GM20431 (cell line): ENCODE measurements at regions not wholly inside any gene's neighbourhood (a gene's known extent, or its start where the extent isn't known, plus 50 kb on each side); places are given as distances from the start of the nearest gene placed in this dataset.
"Not testable (repeated sequence)": the region's sequence is repeated elsewhere in the genome, so short reads cannot be mapped to it uniquely, and the experiment has no call there.

Experiments
- in situ Hi-C: fragments of 300-500 bp; cut with MseI, MboI; formaldehyde crosslinking; loops from one replicate; pipeline ENCODE4 v1.15.0; 2020; ENCODE audit warnings: low sequenced_read_pairs; ENCODE audit not compliant: unreplicated experiment

DNA sequence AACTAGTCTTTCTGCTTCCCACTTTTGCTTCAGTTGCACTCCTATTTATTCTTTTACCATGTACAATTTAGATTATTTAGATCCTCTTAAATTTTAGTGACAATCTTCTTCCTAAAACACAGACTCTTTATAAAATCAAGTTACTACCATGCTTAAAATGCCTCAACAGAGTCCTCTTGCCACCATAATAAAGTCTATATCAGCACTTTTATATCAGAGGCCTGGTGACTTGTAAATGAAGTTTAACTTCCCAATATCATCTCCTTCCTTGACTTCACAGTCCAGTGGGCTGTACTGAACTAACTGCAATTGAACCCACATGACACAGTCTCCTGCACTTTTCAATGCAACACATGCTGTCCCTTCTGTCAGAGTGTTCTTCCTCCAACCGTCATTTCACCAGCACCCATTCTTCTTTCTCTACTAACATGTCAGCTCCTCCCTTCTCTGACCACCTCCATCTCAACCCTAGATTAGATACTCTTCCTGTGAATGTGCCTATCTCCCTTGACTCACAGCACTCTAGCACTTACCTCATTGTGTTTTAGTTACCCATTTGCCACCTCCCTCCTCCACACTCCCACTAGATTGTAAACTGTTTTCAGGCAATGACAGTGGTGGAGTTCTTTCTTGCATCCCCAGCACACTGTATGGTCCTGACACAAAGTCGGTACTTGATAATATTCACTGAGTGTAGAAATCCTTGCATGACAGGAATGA is 414.9 kb downstream of the SATB2 start:
- in situ Hi-C loops, result no loop called here

- in situ Hi-C loops, result no loop called here
Observed at GRCh38 chr2:199040522-199040921, 417.2 kb downstream of the SATB2 start.

DNA sequence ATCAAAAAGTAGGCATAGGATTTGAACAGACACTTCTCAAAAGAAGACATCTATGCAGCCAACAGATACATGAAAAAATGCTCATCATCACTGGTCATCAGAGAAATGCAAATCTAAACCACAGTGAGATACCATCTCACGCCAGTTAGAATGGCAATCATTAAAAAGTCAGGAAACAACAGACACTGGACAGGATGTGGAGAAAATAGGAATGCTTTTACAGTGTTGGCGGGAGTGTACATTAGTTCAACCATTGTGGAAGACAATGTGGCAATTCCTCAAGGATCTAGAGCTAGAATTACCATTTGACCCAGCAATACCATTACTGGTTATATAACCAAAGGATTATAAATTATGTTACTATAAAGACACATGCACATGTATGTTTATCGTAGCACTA is 424.0 kb downstream of the SATB2 start:
- in situ Hi-C loops, result not testable (repeated sequence)

- in situ Hi-C loops, result no loop called here
Observed at GRCh38 chr2:199025146-199025545, 432.6 kb downstream of the SATB2 start.

DNA sequence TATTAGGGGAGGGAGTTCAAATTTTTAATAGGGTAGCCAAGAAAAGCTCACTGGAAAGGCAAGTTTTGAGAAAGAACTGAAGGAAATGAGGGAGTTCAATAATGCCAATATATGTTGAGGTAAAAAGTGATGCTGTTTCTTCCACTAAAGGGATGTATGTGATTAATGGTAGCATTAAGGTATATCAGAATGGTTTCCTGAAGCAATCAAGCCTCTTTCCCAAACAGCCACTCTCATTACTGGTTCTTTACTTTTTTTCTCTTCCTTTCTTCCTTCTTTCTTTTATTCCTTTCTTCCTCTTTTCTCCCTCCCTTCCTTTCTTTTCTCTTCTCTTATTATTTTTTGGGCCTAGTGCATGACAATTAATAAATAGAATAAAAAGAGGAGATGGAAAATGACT is 433.5 kb downstream of the SATB2 start:
- in situ Hi-C loops, result no loop called here

- in situ Hi-C loops, result no loop called here
Observed at GRCh38 chr2:199019898-199020507, 437.7 kb downstream of the SATB2 start.

- in situ Hi-C loops, result no loop called here
Observed at GRCh38 chr2:199018826-199019225, 438.9 kb downstream of the SATB2 start.

DNA sequence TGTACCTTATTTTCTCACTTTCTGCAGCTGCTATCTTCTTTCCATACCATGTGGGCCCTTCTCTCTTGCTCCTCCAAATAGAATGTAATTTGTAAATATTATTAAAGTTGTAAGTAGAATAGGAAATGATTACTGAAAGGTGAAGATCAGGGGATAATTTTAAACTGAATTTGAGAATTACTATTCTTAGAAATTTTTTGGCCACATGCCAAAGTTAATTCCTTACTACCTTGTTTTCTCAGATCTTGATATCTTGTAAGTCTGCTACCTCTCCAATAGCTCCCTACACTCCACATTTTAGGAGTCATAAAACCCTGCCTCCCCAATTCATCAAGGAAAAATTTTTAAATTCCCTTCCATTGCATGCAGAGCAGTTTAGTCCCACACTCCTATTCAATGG is 442.7 kb downstream of the SATB2 start:
- in situ Hi-C loops, result no loop called here

DNA sequence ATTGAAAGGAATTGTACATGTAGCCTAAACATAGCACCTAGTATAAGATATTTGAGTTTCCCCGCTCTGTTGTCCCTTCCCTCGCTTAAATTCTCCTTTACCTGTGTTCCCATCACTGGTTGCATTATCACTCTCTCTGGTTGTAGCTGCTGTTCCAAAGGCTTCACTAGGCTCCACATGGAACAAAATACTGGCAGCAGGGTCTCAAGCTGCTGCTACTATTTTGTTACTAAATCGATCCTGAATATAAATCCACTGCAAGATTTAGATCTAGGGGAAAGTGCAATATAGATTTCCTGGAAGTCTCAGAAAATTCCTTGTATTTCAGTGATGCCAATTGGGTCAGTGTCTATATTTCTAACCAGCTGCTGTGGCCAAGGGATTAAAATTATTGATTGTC is 443.5 kb downstream of the SATB2 start:
- in situ Hi-C loops, result no loop called here

DNA sequence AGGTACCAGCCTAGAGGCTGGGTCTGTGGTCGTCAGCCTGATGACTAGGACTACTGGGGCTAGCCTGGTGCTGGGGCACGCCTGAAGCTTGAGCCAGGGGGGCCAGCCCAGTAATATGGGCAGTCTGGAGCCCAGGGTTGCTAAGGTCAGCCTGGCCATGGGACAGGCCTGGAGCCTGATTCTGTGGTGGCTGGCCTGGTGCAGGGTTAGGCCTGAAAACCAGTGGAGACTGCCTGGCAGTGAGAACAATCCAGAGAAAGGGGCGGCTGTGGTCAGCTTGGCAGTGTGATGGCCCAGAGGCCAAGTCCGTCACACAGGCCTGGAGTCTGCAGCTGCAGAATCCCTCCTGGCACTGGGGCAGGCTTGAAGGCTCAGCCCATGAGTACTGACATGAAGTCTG is 445.8 kb downstream of the SATB2 start:
- in situ Hi-C loops, result no loop called here

- in situ Hi-C loops, result no loop called here
Observed at GRCh38 chr2:198994678-198995077, 463.1 kb downstream of the SATB2 start.

- in situ Hi-C loops, result no loop called here
Observed at GRCh38 chr2:198991431-198991830, 466.3 kb downstream of the SATB2 start.

DNA sequence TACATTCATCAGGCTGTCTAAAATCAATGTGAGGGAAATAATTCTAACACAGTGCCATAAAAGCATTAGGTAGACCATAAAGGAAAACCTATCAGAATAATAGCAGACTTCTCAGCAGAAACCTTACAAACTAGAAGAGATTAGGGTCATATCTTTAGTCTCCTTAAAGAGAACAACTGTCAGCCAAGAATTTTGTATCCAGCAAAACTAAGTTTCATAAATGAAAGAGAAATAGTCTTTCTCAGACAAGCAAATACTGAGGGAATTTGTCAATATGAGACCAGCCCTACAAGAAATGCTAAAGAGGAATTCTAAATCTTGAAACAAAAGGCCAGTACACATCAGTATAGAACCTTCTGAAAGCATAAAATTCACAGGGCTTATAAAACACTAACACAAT is 482.0 kb downstream of the SATB2 start:
- in situ Hi-C loops, result no loop called here

DNA sequence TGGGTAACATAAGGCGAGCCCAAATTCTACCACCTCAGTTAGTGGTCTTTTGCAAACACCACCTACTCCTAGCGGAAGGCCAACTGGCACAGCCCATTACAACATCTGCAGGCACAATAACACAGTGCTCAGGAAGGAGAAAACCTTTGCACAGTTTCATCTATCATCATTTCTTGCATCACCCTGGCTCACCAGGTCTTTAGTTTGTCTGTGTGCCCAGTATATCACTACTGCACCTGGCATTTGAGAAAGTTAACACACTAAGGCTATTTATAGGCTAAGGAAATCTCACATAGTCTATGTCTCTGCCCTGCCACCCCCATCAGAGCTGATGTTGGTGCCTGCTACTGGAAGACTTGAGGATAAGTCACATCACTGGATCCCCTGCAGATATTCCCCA is 484.0 kb downstream of the SATB2 start:
- in situ Hi-C loops, result no loop called here

DNA sequence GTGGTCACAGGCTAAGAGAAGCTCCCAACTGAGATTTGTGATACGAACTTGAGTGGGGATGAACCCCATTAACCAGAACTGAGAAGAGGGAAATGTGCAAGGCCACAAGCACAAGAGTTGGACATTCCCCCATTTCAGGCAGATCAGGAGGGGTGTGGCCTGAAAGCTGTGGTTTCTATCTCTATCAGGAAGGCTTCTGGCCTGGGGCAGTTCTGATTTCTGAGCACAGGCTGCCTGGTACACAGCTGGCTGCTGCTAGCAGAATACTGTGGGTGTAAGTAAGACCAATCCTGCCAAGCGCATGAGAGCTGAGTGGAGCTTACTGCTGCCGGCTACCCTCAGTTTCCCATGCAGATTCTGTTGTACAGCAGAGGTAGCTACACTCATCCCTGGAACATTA is 484.6 kb downstream of the SATB2 start:
- in situ Hi-C loops, result no loop called here

DNA sequence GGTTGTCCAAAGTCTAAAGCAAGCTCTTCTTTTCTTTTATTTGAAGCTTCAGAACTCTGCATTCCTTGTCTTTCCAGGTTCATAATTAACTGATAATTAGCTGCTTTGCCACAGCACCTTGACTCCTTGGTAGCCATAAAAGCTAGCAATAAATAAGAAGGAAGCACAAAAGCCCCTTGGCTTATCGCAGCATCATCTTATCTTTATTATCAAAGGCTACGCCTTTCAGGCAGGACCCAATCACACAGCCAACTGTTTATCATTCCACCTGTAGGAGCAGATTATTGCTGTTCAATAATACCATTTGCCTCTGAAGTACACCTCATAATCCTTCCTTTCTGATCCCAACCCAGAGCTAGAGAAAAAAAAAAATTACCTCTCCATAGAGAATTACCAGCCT is 489.2 kb downstream of the SATB2 start:
- in situ Hi-C loops, result no loop called here

DNA sequence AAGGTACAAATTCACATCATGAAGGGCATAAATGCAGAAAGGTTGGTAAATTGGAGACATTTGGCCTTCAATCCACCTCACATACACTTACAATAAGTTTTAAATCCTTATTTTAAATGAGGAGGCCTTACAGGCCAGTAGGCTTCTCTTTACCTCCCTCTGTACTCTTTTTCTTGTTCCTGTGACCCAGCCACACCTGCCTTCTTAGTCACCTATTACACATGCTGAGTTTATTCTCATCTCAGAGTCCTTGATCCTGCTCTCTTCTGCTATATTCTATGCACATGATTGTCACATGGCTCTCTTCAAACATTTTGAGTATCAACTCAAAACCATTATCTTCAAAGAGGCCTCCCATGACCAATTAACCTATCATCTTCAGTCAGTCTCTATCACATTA is 491.5 kb downstream of the SATB2 start:
- in situ Hi-C loops, result no loop called here

- in situ Hi-C loops, result no loop called here
Observed at GRCh38 chr2:198961547-198961946, 496.2 kb downstream of the SATB2 start.

GRCh38 chr2:198957181-198957580 is 500.6 kb downstream of the SATB2 start:
- in situ Hi-C loops, result no loop called here

- in situ Hi-C loops, result no loop called here
Observed at GRCh38 chr2:198953328-198953727, 504.4 kb downstream of the SATB2 start.

DNA sequence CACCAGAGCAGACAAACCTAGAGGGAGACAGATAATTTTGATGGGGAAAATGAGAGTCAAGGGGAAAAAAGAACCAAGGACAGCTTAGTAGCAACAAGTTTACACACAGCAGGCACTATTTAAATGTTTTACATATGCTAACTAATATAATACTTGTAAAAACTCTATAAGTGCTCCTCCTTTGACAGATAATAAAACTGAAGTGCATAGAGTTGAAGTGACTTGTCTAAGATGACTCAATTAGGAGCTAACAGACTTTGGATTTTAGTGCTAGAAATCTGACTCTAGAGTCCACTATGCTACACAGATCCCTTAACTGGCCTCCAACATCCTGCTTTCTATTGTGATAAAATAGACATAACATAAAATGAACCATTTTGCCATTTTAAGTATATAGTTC is 506.9 kb downstream of the SATB2 start:
- in situ Hi-C loops, result no loop called here

DNA sequence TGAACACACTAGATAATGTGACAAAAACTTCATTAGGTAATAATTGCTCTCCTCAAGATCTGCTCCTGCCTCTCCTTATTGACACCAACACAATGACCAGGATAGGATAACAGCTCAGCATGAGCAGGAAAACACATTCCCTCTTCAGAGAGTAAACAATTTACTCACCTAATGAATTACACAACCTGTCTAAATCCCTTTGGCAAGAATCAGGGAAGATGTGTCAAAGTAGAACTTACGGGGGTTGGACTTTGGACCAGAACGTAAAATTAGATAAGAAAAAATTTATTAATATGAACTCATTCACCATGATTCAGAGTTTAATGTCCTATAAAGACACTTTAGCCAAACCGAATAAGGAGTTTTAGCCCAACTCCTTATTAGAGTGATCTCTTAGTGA is 512.2 kb downstream of the SATB2 start:
- in situ Hi-C loops, result no loop called here
